ENCODE measurements at regions not wholly inside any gene's neighbourhood (a gene's known extent, or its start where the extent isn't known, plus 50 kb on each side); places are given as distances from the start of the nearest gene placed in this dataset.
A peak's percentile ranks its signal among the peaks of the same experiment; 100 is the strongest.

- Histone ChIP-seq H3K4me1 (ENCODE audit: low read depth) (no peaks in the 10 kb centered on the region), H3K4me3 (no peak overlapping the region), H3K9me3 (ENCODE audit: low read depth) (no peaks in the 10 kb centered on the region), H3K36me3 (no peaks in the 10 kb centered on the region), H3K27me3 (no peaks in the 10 kb centered on the region), H3K27ac (no peak overlapping the region)
- TF ChIP-seq, protein P1, sequence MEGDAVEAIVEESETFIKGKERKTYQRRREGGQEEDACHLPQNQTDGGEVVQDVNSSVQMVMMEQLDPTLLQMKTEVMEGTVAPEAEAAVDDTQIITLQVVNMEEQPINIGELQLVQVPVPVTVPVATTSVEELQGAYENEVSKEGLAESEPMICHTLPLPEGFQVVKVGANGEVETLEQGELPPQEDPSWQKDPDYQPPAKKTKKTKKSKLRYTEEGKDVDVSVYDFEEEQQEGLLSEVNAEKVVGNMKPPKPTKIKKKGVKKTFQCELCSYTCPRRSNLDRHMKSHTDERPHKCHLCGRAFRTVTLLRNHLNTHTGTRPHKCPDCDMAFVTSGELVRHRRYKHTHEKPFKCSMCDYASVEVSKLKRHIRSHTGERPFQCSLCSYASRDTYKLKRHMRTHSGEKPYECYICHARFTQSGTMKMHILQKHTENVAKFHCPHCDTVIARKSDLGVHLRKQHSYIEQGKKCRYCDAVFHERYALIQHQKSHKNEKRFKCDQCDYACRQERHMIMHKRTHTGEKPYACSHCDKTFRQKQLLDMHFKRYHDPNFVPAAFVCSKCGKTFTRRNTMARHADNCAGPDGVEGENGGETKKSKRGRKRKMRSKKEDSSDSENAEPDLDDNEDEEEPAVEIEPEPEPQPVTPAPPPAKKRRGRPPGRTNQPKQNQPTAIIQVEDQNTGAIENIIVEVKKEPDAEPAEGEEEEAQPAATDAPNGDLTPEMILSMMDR (IDR thresholded peaks at IDR 0.05; ENCODE audit: low read depth, low read length) = no peak
- no peak for DNase-seq (ENCODE audit: low read depth in 1 of 2, low spot score in 1 of 2)
These were observed 1044.1 kb downstream of the EFNB2 start for GRCh38 chr13:105491345-105491744.

- no peaks in the 10 kb centered on the region for H3K9me3 ChIP-seq (ENCODE audit: low read depth)
- H3K27me3 ChIP-seq = no peaks in the 10 kb centered on the region
- DNase-seq (ENCODE audit: low read depth in 1 of 2, low spot score in 1 of 2) = no peak
- H3K4me3 ChIP-seq = no peak overlapping the region
- no peaks in the 10 kb centered on the region for H3K36me3 ChIP-seq
- TF ChIP-seq, protein P1 (IDR thresholded peaks at IDR 0.05; ENCODE audit: low read depth, low read length) = no peak
- H3K27ac ChIP-seq = no peak overlapping the region
- H3K4me1 ChIP-seq (ENCODE audit: low read depth) = no peaks in the 10 kb centered on the region
These were observed 1050.4 kb downstream of the EFNB2 start for GRCh38 chr13:105485081-105485480.

DNA sequence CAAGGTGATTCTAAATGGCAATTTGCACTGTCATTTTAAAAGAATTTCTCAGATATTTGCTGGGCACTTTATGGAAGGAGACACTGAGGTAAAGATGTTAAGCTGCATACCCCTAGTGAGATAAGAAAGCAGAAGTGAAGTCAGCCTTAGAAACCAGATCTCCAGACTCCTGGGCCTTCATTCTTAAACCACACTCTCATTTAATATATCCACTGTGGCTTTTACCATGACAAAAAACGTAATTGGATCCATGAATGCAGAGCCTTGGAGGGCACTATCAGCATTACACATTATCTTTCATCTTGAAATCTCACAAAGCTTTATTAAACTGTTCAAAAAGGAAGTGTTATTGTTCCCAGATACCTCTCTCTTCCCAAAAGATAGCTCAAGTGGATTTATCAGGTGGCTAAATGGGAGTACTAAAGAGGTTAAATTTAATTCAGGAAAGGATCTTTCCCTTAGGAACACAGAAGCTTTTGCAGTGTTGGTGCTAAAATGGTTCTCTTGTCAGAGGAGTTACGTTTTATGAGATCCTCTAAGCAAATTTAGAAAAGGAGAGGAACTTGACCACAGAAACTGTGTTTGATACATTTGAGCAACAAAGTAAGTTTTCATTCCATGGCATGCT, 1060.4 kb downstream of the EFNB2 start:
- Histone ChIP-seq H3K36me3 (no peaks in the 10 kb centered on the region), H3K4me1 (ENCODE audit: low read depth) (peaks cover 11% of the 10 kb centered on the region), H3K9me3 (ENCODE audit: low read depth) (no peaks in the 10 kb centered on the region), H3K27ac (peak overlapping the region; percentile 53), H3K4me3 (no peak overlapping the region), H3K27me3 (no peaks in the 10 kb centered on the region)
- TF ChIP-seq, protein P1 (IDR thresholded peaks at IDR 0.05; ENCODE audit: low read depth, low read length) = no peak
- DNase-seq (ENCODE audit: low read depth in 1 of 2, low spot score in 1 of 2) = peak in 1 of 2 donors; percentile 7

DNA sequence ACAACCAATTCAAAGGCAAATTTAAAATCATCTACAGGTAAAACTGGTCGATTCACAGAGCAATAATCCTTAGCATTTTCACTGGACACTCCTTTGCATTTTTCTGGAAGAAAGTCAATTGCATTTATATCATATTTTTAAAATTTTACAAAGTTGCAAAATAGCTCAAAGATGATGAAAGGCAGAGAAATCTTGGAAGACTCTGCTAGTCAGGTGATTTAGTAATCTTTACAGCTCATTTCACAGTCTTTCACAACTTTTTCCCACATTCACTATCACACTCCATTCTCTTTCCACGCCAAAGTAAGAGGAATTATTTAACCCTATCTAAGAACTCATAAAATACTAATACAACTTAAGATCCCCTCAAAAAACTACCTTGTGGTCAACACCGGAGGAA, 1063.8 kb downstream of the EFNB2 start:
- H3K9me3 ChIP-seq (ENCODE audit: low read depth) = no peaks in the 10 kb centered on the region
- TF ChIP-seq, protein P1 (IDR thresholded peaks at IDR 0.05; ENCODE audit: low read depth, low read length) = no peak
- no peaks in the 10 kb centered on the region for H3K36me3 ChIP-seq
- no peak overlapping the region for H3K27ac ChIP-seq
- no peaks in the 10 kb centered on the region for H3K27me3 ChIP-seq
- H3K4me1 ChIP-seq (ENCODE audit: low read depth) = peaks cover 11% of the 10 kb centered on the region
- H3K4me3 ChIP-seq = no peak overlapping the region
- DNase-seq (ENCODE audit: low read depth in 1 of 2, low spot score in 1 of 2) = peak in 1 of 2 donors; percentile 73

- no peak for DNase-seq (ENCODE audit: low read depth in 1 of 2, low spot score in 1 of 2)
- Histone ChIP-seq H3K4me1 (ENCODE audit: low read depth) (no peaks in the 10 kb centered on the region), H3K27me3 (no peaks in the 10 kb centered on the region), H3K4me3 (no peak overlapping the region), H3K9me3 (ENCODE audit: low read depth) (no peaks in the 10 kb centered on the region), H3K36me3 (no peaks in the 10 kb centered on the region), H3K27ac (no peak overlapping the region)
- TF ChIP-seq, protein P1 (IDR thresholded peaks at IDR 0.05; ENCODE audit: low read depth, low read length) = no peak
These were observed 1069.1 kb downstream of the EFNB2 start for GRCh38 chr13:105466376-105466775.

Data from cardiac muscle cell (in vitro differentiated cells and primary cell).